Ovary (tissue), 3 donors: ENCODE measurements at regions not wholly inside any gene's neighbourhood (a gene's known extent, or its start where the extent isn't known, plus 50 kb on each side); places are given as distances from the start of the nearest gene placed in this dataset.

Experiments
- EP300 ChIP-seq: sonication (generic); formaldehyde crosslinking; IDR thresholded peaks from one replicate; pipeline ENCODE4 v1.6.1; 2017; ENCODE audit warnings: antibody characterized with exemption
- TF ChIP-seq, protein P1 (sequence below), 3 donors: fragments of 450-650 bp in 2 of 3; fragments of 200-600 bp in 1 of 3; IDR thresholded peaks; one replicate each; pipeline versions ENCODE4 v1.5.1 to v1.8.0; 2016 to 2022; ENCODE audit warnings: antibody characterized with exemption in 3 of 3, mild to moderate bottlenecking in 1 of 3
- donor health status: DM: no; HTN: no; CAD: no.

DNA sequence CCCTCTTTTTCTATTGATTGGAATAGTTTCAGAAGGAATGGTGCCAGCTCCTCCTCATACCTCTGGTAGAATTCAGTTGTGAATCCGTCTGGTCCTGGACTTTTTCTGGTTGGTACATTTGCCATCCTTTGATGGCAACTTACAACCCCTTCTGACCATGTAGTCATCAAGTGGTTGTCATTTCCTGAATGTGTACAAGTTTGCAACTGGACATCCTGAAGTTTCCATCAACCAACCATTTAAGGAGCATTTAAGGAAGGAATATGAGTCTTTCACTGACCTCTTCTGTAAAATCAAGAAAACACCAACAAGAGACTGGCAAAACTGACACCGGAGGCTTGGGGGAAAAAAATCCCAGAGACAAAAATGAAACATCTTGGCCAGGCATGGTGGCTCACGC, 97.4 kb downstream of the RIN2 start:
- TF ChIP-seq, protein P1, sequence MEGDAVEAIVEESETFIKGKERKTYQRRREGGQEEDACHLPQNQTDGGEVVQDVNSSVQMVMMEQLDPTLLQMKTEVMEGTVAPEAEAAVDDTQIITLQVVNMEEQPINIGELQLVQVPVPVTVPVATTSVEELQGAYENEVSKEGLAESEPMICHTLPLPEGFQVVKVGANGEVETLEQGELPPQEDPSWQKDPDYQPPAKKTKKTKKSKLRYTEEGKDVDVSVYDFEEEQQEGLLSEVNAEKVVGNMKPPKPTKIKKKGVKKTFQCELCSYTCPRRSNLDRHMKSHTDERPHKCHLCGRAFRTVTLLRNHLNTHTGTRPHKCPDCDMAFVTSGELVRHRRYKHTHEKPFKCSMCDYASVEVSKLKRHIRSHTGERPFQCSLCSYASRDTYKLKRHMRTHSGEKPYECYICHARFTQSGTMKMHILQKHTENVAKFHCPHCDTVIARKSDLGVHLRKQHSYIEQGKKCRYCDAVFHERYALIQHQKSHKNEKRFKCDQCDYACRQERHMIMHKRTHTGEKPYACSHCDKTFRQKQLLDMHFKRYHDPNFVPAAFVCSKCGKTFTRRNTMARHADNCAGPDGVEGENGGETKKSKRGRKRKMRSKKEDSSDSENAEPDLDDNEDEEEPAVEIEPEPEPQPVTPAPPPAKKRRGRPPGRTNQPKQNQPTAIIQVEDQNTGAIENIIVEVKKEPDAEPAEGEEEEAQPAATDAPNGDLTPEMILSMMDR (IDR thresholded peaks at IDR 0.05) = no peak
- no peak for TF ChIP-seq EP300
